SK-N-SH (cell line): ENCODE measurements at regions not wholly inside any gene's neighbourhood (a gene's known extent, or its start where the extent isn't known, plus 50 kb on each side); places are given as distances from the start of the nearest gene placed in this dataset.

Experiments used
- CTCF ChIA-PET: fragments of 300-600, 350-600 bp; formaldehyde crosslinking; extraction: SDS; loops from one replicate; lab custom pipeline; 2021; lab: Yijun Ruan, JAX
- POLR2A ChIA-PET: fragments of 350-600 bp; sonication (Branson Sonifier 250); formaldehyde crosslinking; extraction: SDS; loops from one replicate; lab custom pipeline; 2020; ENCODE audit warnings: antibody characterized with exemption, inconsistent platforms; lab: Yijun Ruan, JAX
- DNase-seq: peaks from one replicate; pipeline ENCODE4 v3.0.0; 2012
- H2AFZ ChIP-seq: fragments of 200-600 bp; sonication (generic); 2 replicates; pipeline ENCODE4 v1.8.1; 2016; ENCODE audit warnings: antibody characterized with exemption, mild to moderate bottlenecking, low read depth
- H3F3A ChIP-seq: fragments of 200-600 bp; sonication (generic); replicated peaks from 2 replicates; pipeline ENCODE3; 2016; ENCODE audit warnings: antibody characterized with exemption, mild to moderate bottlenecking; ENCODE audit not compliant: insufficient read depth
- H3K27ac ChIP-seq, 2 experiments: fragments of 200-500 bp in 1 of 2; fragments of 200-600 bp in 1 of 2; sonication (Bioruptor generic) in 1 of 2; sonication (generic), shearing (Covaris generic) in 1 of 2; 2 replicates each; pipeline versions ENCODE4 v1.5.1 to v1.6.1; 2014 to 2016; ENCODE audit warnings: low read depth in 2 of 2, inconsistent platforms in 1 of 2, low read length in 1 of 2, mild to moderate bottlenecking in 1 of 2, mixed read lengths in 1 of 2
- H3K27me3 ChIP-seq: fragments of 200-600 bp; sonication (generic), shearing (Covaris generic); 2 replicates; pipeline ENCODE4 v1.6.1; 2016; ENCODE audit warnings: mixed run types; ENCODE audit not compliant: insufficient read depth
- H3K36me3 ChIP-seq, 2 experiments: fragments of 200-500 bp in 1 of 2; fragments of 200-600 bp in 1 of 2; sonication (Bioruptor generic) in 1 of 2; sonication (generic) in 1 of 2; replicated peaks in 1 of 2; 2 replicates each; pipeline versions ENCODE3 to v1.5.1; 2014 to 2016; ENCODE audit warnings: low read length in 1 of 2, mild to moderate bottlenecking in 1 of 2; ENCODE audit not compliant: insufficient read depth in 2 of 2, control insufficient read depth in 1 of 2
- H3K4me1 ChIP-seq, 2 experiments: fragments of 200-500 bp in 1 of 2; fragments of 200-600 bp in 1 of 2; sonication (Bioruptor generic) in 1 of 2; sonication (generic), shearing (Covaris generic) in 1 of 2; 2 replicates each; pipeline versions ENCODE4 v1.5.1 to v1.6.1; 2014 to 2016; ENCODE audit warnings: low read depth in 1 of 2, low read length in 1 of 2, mixed run types in 1 of 2; ENCODE audit not compliant: insufficient read depth in 2 of 2, control insufficient read depth in 1 of 2
- H3K4me2 ChIP-seq: fragments of 200-600 bp; sonication (generic), shearing (Covaris generic); 2 replicates; pipeline ENCODE4 v1.6.1; 2017; ENCODE audit warnings: mixed run types
- H3K4me3 ChIP-seq, 2 experiments: fragments of 200-500 bp in 1 of 2; fragments of 200-600 bp in 1 of 2; sonication (Bioruptor generic) in 1 of 2; sonication (generic), shearing (Covaris generic) in 1 of 2; 2 replicates each; pipeline versions ENCODE4 v1.5.1 to v1.8.1; 2014 to 2016; ENCODE audit warnings: low read depth in 2 of 2, inconsistent platforms in 1 of 2, low read length in 1 of 2, mild to moderate bottlenecking in 1 of 2, mixed read lengths in 1 of 2, moderate library complexity in 1 of 2
- H3K79me2 ChIP-seq: fragments of 200-600 bp; sonication (generic); 2 replicates; pipeline ENCODE4 v1.8.1; 2017; ENCODE audit warnings: mild to moderate bottlenecking; ENCODE audit not compliant: insufficient read depth
- H3K9ac ChIP-seq: fragments of 200-600 bp; sonication (generic); 2 replicates; pipeline ENCODE4 v1.6.1; 2017; ENCODE audit warnings: mixed run types
- H3K9me2 ChIP-seq: fragments of 200-600 bp; sonication (generic); 2 replicates; pipeline ENCODE4 v1.6.1; 2017; ENCODE audit warnings: mixed run types
- H3K9me3 ChIP-seq: fragments of 200-600 bp; sonication (generic); 2 replicates; pipeline ENCODE4 v1.6.1; 2017; ENCODE audit warnings: mixed run types, mild to moderate bottlenecking, moderate library complexity
- H4K20me1 ChIP-seq: fragments of 200-600 bp; sonication (generic); 2 replicates; pipeline ENCODE4 v1.6.1; 2017; ENCODE audit warnings: mild to moderate bottlenecking, mixed run types; ENCODE audit not compliant: insufficient read depth
- FOXM1 ChIP-seq: IDR thresholded peaks from 2 replicates; pipeline ENCODE4 v1.4.0; 2012; ENCODE audit warnings: low read depth, mild to moderate bottlenecking
- JUND ChIP-seq: IDR thresholded peaks from 2 replicates; pipeline ENCODE4 v1.4.0; 2012
- MEF2A ChIP-seq: IDR thresholded peaks from 2 replicates; pipeline ENCODE4 v1.4.0; 2012; ENCODE audit warnings: low read depth, borderline replicate concordance
- MXI1 ChIP-seq: IDR thresholded peaks from 2 replicates; pipeline ENCODE4 v1.6.1; 2012; ENCODE audit warnings: mild to moderate bottlenecking, low read depth, low read length, improper control_type of control experiment
- NRF1 ChIP-seq: IDR thresholded peaks from 2 replicates; pipeline ENCODE4 v1.6.1; 2012; ENCODE audit warnings: low read depth, mild to moderate bottlenecking, low read length
- POLR2AphosphoS5 ChIP-seq: IDR thresholded peaks from 2 replicates; pipeline ENCODE4 v1.6.1; 2012; ENCODE audit warnings: low read depth, low read length
- RCOR1 ChIP-seq: fragments of 150-350 bp; IDR thresholded peaks from 2 replicates; pipeline ENCODE4 v1.6.1; 2017; ENCODE audit warnings: antibody characterized with exemption, low read length
- RXRA ChIP-seq: IDR thresholded peaks from 2 replicates; pipeline ENCODE4 v1.4.0; 2012; ENCODE audit warnings: low read depth, mild to moderate bottlenecking, borderline replicate concordance
- TCF12 ChIP-seq: IDR thresholded peaks from 2 replicates; pipeline ENCODE4 v1.4.0; 2012
- TEAD4 ChIP-seq: IDR thresholded peaks from 2 replicates; pipeline ENCODE4 v1.4.0; 2012; ENCODE audit warnings: mild to moderate bottlenecking, borderline replicate concordance; ENCODE audit not compliant: insufficient read depth
- WGBS: methylation state at CpG from one replicate; pipeline ENCODE4 v1.1.6; 2017; ENCODE audit warnings: low lambda C conversion rate; 5-methylcytosine and 5-hydroxymethylcytosine counted together
- TF ChIP-seq, protein P1 (sequence below): IDR thresholded peaks from 2 replicates; pipeline ENCODE4 v1.4.0; 2012; ENCODE audit warnings: low read depth
- TF ChIP-seq, protein P2 (sequence below): IDR thresholded peaks from 2 replicates; pipeline ENCODE4 v1.6.1; 2012; ENCODE audit warnings: mild to moderate bottlenecking, low read depth, low read length, moderate library complexity
- TF ChIP-seq, protein P3 (sequence below): fragments of 150-350 bp; IDR thresholded peaks from 2 replicates; pipeline ENCODE4 v1.6.1; 2017; ENCODE audit warnings: antibody characterized with exemption, low read length, low read depth, borderline replicate concordance
- TF ChIP-seq, protein P4 (sequence below): fragments of 200-600 bp; sonication (generic); IDR thresholded peaks from 2 replicates; pipeline ENCODE4 v1.6.1; 2017; ENCODE audit warnings: antibody characterized with exemption, mild to moderate bottlenecking, moderate library complexity

DNA sequence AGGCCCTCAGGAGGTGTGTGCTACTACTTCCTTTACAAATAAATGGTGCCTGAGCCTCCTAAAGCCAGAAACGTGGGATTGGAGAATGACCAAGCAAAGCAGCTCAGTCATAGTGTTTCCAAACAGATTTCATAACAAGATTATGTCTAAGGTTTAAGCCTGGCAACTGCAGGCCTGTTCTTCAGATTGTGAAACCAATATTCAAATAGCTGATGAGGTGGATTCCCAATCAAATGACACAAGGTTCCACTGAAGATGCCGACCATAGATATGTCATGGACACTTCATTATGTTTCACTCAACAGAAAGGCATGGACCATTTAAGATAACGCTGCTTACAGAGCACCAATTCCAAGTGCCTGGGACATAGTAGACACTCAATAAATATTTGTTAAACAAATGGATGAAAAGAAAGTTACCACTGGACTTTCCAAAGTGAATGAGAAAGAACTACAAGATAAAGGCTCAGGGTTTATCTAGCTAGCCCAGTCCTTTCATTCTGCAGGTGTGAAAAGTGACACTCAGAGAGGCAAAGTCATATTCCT, 189.5 kb downstream of the ACTL7B start:
- Histone ChIP-seq H3K4me3 (no peak overlapping the region), H4K20me1 (no peaks in the 10 kb centered on the region), H3K4me1 (no peaks in the 10 kb centered on the region), H2AFZ (no peak overlapping the region), H3K79me2 (no peaks in the 10 kb centered on the region), H3K9me3 (no peaks in the 10 kb centered on the region), H3K4me2 (no peak overlapping the region), H3F3A (no peaks in the 10 kb centered on the region), H3K9me2 (no peaks in the 10 kb centered on the region), H3K9ac (no peak overlapping the region), H3K27me3 (no peaks in the 10 kb centered on the region), H3K36me3 (no peaks in the 10 kb centered on the region), H3K27ac (no peak overlapping the region)
- CTCF ChIA-PET = no interaction called here
- TF ChIP-seq, protein P1, sequence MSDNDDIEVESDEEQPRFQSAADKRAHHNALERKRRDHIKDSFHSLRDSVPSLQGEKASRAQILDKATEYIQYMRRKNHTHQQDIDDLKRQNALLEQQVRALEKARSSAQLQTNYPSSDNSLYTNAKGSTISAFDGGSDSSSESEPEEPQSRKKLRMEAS = no peak
- TF ChIP-seq NRF1 = no peak
- no peak for TF ChIP-seq POLR2AphosphoS5
- TF ChIP-seq RXRA = no peak
- TF ChIP-seq, protein P2, sequence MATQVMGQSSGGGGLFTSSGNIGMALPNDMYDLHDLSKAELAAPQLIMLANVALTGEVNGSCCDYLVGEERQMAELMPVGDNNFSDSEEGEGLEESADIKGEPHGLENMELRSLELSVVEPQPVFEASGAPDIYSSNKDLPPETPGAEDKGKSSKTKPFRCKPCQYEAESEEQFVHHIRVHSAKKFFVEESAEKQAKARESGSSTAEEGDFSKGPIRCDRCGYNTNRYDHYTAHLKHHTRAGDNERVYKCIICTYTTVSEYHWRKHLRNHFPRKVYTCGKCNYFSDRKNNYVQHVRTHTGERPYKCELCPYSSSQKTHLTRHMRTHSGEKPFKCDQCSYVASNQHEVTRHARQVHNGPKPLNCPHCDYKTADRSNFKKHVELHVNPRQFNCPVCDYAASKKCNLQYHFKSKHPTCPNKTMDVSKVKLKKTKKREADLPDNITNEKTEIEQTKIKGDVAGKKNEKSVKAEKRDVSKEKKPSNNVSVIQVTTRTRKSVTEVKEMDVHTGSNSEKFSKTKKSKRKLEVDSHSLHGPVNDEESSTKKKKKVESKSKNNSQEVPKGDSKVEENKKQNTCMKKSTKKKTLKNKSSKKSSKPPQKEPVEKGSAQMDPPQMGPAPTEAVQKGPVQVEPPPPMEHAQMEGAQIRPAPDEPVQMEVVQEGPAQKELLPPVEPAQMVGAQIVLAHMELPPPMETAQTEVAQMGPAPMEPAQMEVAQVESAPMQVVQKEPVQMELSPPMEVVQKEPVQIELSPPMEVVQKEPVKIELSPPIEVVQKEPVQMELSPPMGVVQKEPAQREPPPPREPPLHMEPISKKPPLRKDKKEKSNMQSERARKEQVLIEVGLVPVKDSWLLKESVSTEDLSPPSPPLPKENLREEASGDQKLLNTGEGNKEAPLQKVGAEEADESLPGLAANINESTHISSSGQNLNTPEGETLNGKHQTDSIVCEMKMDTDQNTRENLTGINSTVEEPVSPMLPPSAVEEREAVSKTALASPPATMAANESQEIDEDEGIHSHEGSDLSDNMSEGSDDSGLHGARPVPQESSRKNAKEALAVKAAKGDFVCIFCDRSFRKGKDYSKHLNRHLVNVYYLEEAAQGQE = no peak
- TF ChIP-seq MEF2A = no peak
- TF ChIP-seq, protein P3, sequence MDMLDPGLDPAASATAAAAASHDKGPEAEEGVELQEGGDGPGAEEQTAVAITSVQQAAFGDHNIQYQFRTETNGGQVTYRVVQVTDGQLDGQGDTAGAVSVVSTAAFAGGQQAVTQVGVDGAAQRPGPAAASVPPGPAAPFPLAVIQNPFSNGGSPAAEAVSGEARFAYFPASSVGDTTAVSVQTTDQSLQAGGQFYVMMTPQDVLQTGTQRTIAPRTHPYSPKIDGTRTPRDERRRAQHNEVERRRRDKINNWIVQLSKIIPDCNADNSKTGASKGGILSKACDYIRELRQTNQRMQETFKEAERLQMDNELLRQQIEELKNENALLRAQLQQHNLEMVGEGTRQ = no peak
- TF ChIP-seq RCOR1 = no peak
- no peak for TF ChIP-seq FOXM1
- no peak for TF ChIP-seq MXI1
- TF ChIP-seq TEAD4 = no peak
- TF ChIP-seq JUND = no peak
- TF ChIP-seq, protein P4, sequence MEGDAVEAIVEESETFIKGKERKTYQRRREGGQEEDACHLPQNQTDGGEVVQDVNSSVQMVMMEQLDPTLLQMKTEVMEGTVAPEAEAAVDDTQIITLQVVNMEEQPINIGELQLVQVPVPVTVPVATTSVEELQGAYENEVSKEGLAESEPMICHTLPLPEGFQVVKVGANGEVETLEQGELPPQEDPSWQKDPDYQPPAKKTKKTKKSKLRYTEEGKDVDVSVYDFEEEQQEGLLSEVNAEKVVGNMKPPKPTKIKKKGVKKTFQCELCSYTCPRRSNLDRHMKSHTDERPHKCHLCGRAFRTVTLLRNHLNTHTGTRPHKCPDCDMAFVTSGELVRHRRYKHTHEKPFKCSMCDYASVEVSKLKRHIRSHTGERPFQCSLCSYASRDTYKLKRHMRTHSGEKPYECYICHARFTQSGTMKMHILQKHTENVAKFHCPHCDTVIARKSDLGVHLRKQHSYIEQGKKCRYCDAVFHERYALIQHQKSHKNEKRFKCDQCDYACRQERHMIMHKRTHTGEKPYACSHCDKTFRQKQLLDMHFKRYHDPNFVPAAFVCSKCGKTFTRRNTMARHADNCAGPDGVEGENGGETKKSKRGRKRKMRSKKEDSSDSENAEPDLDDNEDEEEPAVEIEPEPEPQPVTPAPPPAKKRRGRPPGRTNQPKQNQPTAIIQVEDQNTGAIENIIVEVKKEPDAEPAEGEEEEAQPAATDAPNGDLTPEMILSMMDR = no peak
- no peak for TF ChIP-seq TCF12
- no peak for DNase-seq
- WGBS = 3% methylated on average over 3 of the region's 3 CpGs
- POLR2A ChIA-PET = no interaction called here
